ENCODE measurements at regions not wholly inside any gene's neighbourhood (a gene's known extent, or its start where the extent isn't known, plus 50 kb on each side); places are given as distances from the start of the nearest gene placed in this dataset.

DNA sequence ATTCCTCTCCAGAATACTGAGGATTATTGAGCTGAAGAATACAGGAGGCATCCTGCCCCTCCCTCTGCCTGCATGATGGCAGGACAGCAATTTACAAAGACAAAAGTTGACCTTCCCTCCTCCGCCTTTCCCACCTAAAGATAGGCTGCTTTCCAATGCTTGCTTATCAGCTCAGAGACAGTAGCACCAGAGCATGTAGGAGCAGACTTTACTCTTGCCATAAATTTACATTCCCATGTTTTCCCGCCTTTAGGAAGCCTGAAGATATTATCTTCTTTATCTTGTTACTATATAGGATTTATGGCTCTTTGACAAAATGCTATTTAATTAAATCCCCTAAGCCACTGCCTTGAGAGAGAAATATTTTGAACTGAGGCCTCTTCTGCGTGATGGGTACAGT, 135.6 kb upstream of the HNMT start:
- no peaks in the 10 kb centered on the region for H3K9me3 ChIP-seq
- H3K27me3 ChIP-seq = no peaks in the 10 kb centered on the region
- no peak for TF ChIP-seq POLR2A (IDR thresholded peaks at IDR 0.05)
- H3K36me3 ChIP-seq = no peaks in the 10 kb centered on the region
- H3K27ac ChIP-seq = no peak overlapping the region
- intact Hi-C loops (cut with DNase I) = no loop called here
- H3K4me3 ChIP-seq = no peak overlapping the region
- 20 to 37% (median 36%) methylated on average over 3 of the region's 3 CpGs for WGBS, 3 donors
- no peak for DNase-seq
- no peaks in the 10 kb centered on the region for H3K4me1 ChIP-seq (ENCODE audit: insufficient read depth)

GRCh38 chr2:137829251-137829650, 135.0 kb upstream of the HNMT start:
- no peak overlapping the region for H3K4me3 ChIP-seq
- intact Hi-C loops (cut with DNase I) = no loop called here
- DNase-seq = no peak
- 41 to 63% (median 48%) methylated on average over 2 of the region's 2 CpGs for WGBS, 3 donors
- no peak overlapping the region for H3K27ac ChIP-seq
- no peaks in the 10 kb centered on the region for H3K36me3 ChIP-seq
- H3K27me3 ChIP-seq = no peaks in the 10 kb centered on the region
- no peaks in the 10 kb centered on the region for H3K4me1 ChIP-seq (ENCODE audit: insufficient read depth)
- H3K9me3 ChIP-seq = no peaks in the 10 kb centered on the region
- no peak for TF ChIP-seq POLR2A (IDR thresholded peaks at IDR 0.05)
- no peak for TF ChIP-seq EP300 (IDR thresholded peaks at IDR 0.05)
- TF ChIP-seq, protein P1, sequence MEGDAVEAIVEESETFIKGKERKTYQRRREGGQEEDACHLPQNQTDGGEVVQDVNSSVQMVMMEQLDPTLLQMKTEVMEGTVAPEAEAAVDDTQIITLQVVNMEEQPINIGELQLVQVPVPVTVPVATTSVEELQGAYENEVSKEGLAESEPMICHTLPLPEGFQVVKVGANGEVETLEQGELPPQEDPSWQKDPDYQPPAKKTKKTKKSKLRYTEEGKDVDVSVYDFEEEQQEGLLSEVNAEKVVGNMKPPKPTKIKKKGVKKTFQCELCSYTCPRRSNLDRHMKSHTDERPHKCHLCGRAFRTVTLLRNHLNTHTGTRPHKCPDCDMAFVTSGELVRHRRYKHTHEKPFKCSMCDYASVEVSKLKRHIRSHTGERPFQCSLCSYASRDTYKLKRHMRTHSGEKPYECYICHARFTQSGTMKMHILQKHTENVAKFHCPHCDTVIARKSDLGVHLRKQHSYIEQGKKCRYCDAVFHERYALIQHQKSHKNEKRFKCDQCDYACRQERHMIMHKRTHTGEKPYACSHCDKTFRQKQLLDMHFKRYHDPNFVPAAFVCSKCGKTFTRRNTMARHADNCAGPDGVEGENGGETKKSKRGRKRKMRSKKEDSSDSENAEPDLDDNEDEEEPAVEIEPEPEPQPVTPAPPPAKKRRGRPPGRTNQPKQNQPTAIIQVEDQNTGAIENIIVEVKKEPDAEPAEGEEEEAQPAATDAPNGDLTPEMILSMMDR (IDR thresholded peaks at IDR 0.05) = no peak

- no peak for TF ChIP-seq EP300 (IDR thresholded peaks at IDR 0.05)
- DNase-seq = no peak
- no peaks in the 10 kb centered on the region for H3K36me3 ChIP-seq
- no peaks in the 10 kb centered on the region for H3K27me3 ChIP-seq
- no peaks in the 10 kb centered on the region for H3K4me1 ChIP-seq (ENCODE audit: insufficient read depth)
- no peaks in the 10 kb centered on the region for H3K9me3 ChIP-seq
- 68 to 85% (median 84%) methylated on average over 6 of the region's 6 CpGs for WGBS, 3 donors
- H3K4me3 ChIP-seq = no peak overlapping the region
- intact Hi-C loops (cut with DNase I) = no loop called here
- H3K27ac ChIP-seq = no peak overlapping the region
These were observed 129.4 kb upstream of the HNMT start for GRCh38 chr2:137834760-137835379.

- WGBS, 3 donors = 88 to 95% (median 89%) methylated on average over 3 of the region's 3 CpGs
- TF ChIP-seq, protein P1 (IDR thresholded peaks at IDR 0.05) = no peak
- TF ChIP-seq POLR2A (IDR thresholded peaks at IDR 0.05) = no peak
- no peak for TF ChIP-seq EP300 (IDR thresholded peaks at IDR 0.05)
- no peaks in the 10 kb centered on the region for H3K27me3 ChIP-seq
- no peak for DNase-seq
- no peaks in the 10 kb centered on the region for H3K4me1 ChIP-seq (ENCODE audit: insufficient read depth)
- intact Hi-C loops (cut with DNase I) = no loop called here
- no peaks in the 10 kb centered on the region for H3K9me3 ChIP-seq
- no peaks in the 10 kb centered on the region for H3K36me3 ChIP-seq
- H3K27ac ChIP-seq = no peak overlapping the region
- H3K4me3 ChIP-seq = no peak overlapping the region
These were observed 127.6 kb upstream of the HNMT start for GRCh38 chr2:137836671-137837070.

DNA sequence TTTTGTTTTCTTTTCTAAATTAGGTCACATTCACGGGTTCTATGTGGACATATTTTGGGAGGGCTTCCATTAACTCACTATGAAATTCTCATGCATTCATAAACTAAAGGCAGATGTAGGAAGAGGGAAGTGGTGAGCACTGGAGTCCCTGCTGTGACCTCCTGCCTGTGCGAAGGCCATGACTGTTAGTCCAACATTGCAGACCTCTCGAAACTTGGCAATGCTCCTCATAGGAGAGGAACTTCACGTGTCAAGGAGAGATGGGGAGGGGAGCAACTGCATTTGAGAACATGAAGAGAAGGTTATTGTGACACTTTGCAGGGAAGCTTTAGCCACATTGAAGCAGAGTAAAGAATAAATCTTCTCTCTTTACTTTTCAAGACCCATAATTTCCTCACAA, 126.4 kb upstream of the HNMT start:
- H3K4me1 ChIP-seq (ENCODE audit: insufficient read depth) = no peaks in the 10 kb centered on the region
- 41 to 52% (median 41%) methylated on average over 4 of the region's 4 CpGs for WGBS, 3 donors
- H3K36me3 ChIP-seq = no peaks in the 10 kb centered on the region
- no peak for DNase-seq
- H3K9me3 ChIP-seq = no peaks in the 10 kb centered on the region
- no peak overlapping the region for H3K4me3 ChIP-seq
- no peak overlapping the region for H3K27ac ChIP-seq
- H3K27me3 ChIP-seq = no peaks in the 10 kb centered on the region
- TF ChIP-seq POLR2A (IDR thresholded peaks at IDR 0.05) = no peak
- TF ChIP-seq EP300 (IDR thresholded peaks at IDR 0.05) = no peak
- TF ChIP-seq, protein P1 (IDR thresholded peaks at IDR 0.05) = no peak
- intact Hi-C loops (cut with DNase I) = no loop called here

Measured in ovary (tissue), 7 donors.